B cell (primary cell): ENCODE measurements at regions not wholly inside any gene's neighbourhood (a gene's known extent, or its start where the extent isn't known, plus 50 kb on each side); places are given as distances from the start of the nearest gene placed in this dataset.

Source experiments
- ATAC-seq: fragments of 200-7000 bp; cut with Tn5 transposase; one replicate; pipeline ENCODE4 v1.10.0; 2021; ENCODE audit warnings: low read depth, mild to moderate bottlenecking, moderate number of reproducible peaks, moderate library complexity
- CTCF ChIA-PET: fragments of 350-600 bp; sonication (Branson Sonifier 250); formaldehyde crosslinking; loops from one replicate; lab custom pipeline; 2021; ENCODE audit warnings: antibody characterized with exemption, inconsistent platforms; lab: Charles Lee
- POLR2A ChIA-PET: fragments of 350-600 bp; sonication (Branson Sonifier 250); formaldehyde crosslinking; loops from one replicate; lab custom pipeline; 2021; ENCODE audit warnings: antibody characterized with exemption; lab: Charles Lee
- DNase-seq: peaks from one replicate; pipeline ENCODE4 v3.0.0; 2013
- H2AFZ ChIP-seq: 2 replicates; pipeline ENCODE4 v1.6.1; 2012; ENCODE audit warnings: mild to moderate bottlenecking, low read depth, low read length; ENCODE audit not compliant: insufficient read depth, poor library complexity, severe bottlenecking
- H3K27ac ChIP-seq, 2 donors: 1 replicate in 1 of 2; 2 replicates in 1 of 2; pipeline ENCODE4 v1.5.1; 2012 to 2013; ENCODE audit warnings: low read length in 2 of 2, mild to moderate bottlenecking in 2 of 2, moderate library complexity in 1 of 2
- H3K27me3 ChIP-seq, 4 experiments: fragments of 200-600 bp in 1 of 4; sonication (generic) in 1 of 4; replicated peaks in 1 of 4; 1 replicate in 2 of 4; 2 replicates in 2 of 4; pipeline versions ENCODE4 v1.6.1 to v1.7.0; 2013 to 2016; ENCODE audit warnings: low read length in 3 of 4, mild to moderate bottlenecking in 2 of 4, mixed read lengths in 1 of 4, moderate library complexity in 1 of 4; ENCODE audit not compliant: insufficient read depth in 4 of 4, control insufficient read depth in 3 of 4; ENCODE audit errors: control extremely low read depth in 1 of 4
- H3K36me3 ChIP-seq, 2 experiments: replicated peaks in 1 of 2; 1 replicate in 1 of 2; 2 replicates in 1 of 2; pipeline versions ENCODE4 v1.6.1 to v1.7.1; 2013; ENCODE audit warnings: low read length in 1 of 2; ENCODE audit not compliant: insufficient read depth in 2 of 2, control insufficient read depth in 1 of 2; ENCODE audit errors: control extremely low read depth in 1 of 2, extremely low read depth in 1 of 2
- H3K4me1 ChIP-seq, 2 donors: fragments of 200-600 bp in 1 of 2; sonication (generic) in 1 of 2; 1 replicate in 1 of 2; 2 replicates in 1 of 2; pipeline versions ENCODE4 v1.5.1 to v1.6.1; 2013 to 2017; ENCODE audit warnings: low read length in 2 of 2; ENCODE audit not compliant: control insufficient read depth in 2 of 2, insufficient read depth in 2 of 2
- H3K4me2 ChIP-seq: replicated peaks from 2 replicates; pipeline ENCODE3; 2012; ENCODE audit warnings: mild to moderate bottlenecking, low read depth, low read length; ENCODE audit not compliant: poor library complexity, severe bottlenecking
- H3K4me3 ChIP-seq, 5 experiments: fragments of 200-600 bp in 1 of 5; sonication (generic) in 1 of 5; 1 replicate in 3 of 5; 2 replicates in 2 of 5; pipeline versions ENCODE4 v1.5.1 to v1.7.0; 2011 to 2016; ENCODE audit warnings: low read length in 4 of 5, mild to moderate bottlenecking in 4 of 5, low read depth in 2 of 5, control low read depth in 1 of 5, moderate library complexity in 1 of 5; ENCODE audit not compliant: insufficient read depth in 1 of 5; ENCODE audit errors: control extremely low read depth in 1 of 5, extremely low read depth in 1 of 5
- H3K79me2 ChIP-seq: fragments of 200-600 bp; sonication (generic); one replicate; pipeline ENCODE4 v1.6.0; 2016; ENCODE audit warnings: low read length; ENCODE audit not compliant: control insufficient read depth, insufficient read depth
- H3K9ac ChIP-seq: fragments of 200-600 bp; sonication (generic); 2 replicates; pipeline ENCODE4 v1.6.1; 2017; ENCODE audit warnings: mild to moderate bottlenecking, low read length, moderate library complexity
- H3K9me3 ChIP-seq, 3 donors: one replicate each; pipeline versions ENCODE4 v1.6.1 to v1.7.1; 2013; ENCODE audit warnings: low read length in 2 of 3; ENCODE audit not compliant: control insufficient read depth in 2 of 3, insufficient read depth in 1 of 3; ENCODE audit errors: control extremely low read depth in 1 of 3
- H4K20me1 ChIP-seq: 2 replicates; pipeline ENCODE4 v1.6.0; 2012; ENCODE audit warnings: mild to moderate bottlenecking, low read length; ENCODE audit not compliant: insufficient read depth, control insufficient read depth, poor library complexity, severe bottlenecking
- H3K27ac Mint-ChIP-seq: one replicate; pipeline ENCODE4 v1.8.0; 2021; ENCODE audit warnings: mixed read lengths
- H3K27me3 Mint-ChIP-seq: one replicate; pipeline ENCODE4 v1.8.0; 2021; ENCODE audit warnings: mixed read lengths
- H3K4me1 Mint-ChIP-seq: one replicate; pipeline ENCODE4 v1.8.0; 2021; ENCODE audit warnings: mixed read lengths
- H3K4me3 Mint-ChIP-seq: one replicate; pipeline ENCODE4 v1.8.0; 2021; ENCODE audit warnings: mixed read lengths
- H3K9me3 Mint-ChIP-seq: one replicate; pipeline ENCODE4 v1.8.0; 2022; ENCODE audit warnings: mixed read lengths; ENCODE audit not compliant: insufficient read depth
- CTCF ChIP-seq: fragments of 200-600 bp; IDR thresholded peaks from one replicate; pipeline ENCODE4 v1.8.0; 2022; ENCODE audit warnings: antibody characterized with exemption, mild to moderate bottlenecking
- EZH2 ChIP-seq: IDR thresholded peaks from 2 replicates; pipeline ENCODE4 v1.6.1; 2012; ENCODE audit warnings: borderline replicate concordance, low read depth, mild to moderate bottlenecking, moderate library complexity, low read length; ENCODE audit not compliant: insufficient read depth, poor library complexity, severe bottlenecking
- WGBS: methylation state at CpG from one replicate; pipeline ENCODE4 v1.1.5; 2013; ENCODE audit warnings: missing lambda C conversion rate; ENCODE audit not compliant: insufficient coverage; 5-methylcytosine and 5-hydroxymethylcytosine counted together
- intact Hi-C: fragments of 100-400 bp; cut with micrococcal nuclease; formaldehyde crosslinking; loops from one replicate; pipeline ENCODE4 v1.10.0; 2022

GRCh38 chr15:91692596-91692995 lies 160.9 kb upstream of the SLCO3A1 start:
- CTCF ChIA-PET: no interaction called here
- H3K9me3 Mint-ChIP-seq: peaks cover 2% of the 10 kb centered on the region
- TF ChIP-seq EZH2: no peak
- TF ChIP-seq CTCF: no peak
- DNase-seq (no peak), ATAC-seq (no peak)
- H3K27me3 Mint-ChIP-seq: no peaks in the 10 kb centered on the region
- Histone ChIP-seq H3K4me3 (no peak overlapping the region), H3K79me2 (no peaks in the 10 kb centered on the region), H3K27me3 (no peaks in the 10 kb centered on the region), H3K4me1 (no peaks in the 10 kb centered on the region), H3K36me3 (no peaks in the 10 kb centered on the region), H3K27ac (no peak overlapping the region), H4K20me1 (no peaks in the 10 kb centered on the region), H2AFZ (no peak overlapping the region), H3K9me3 (no peaks in the 10 kb centered on the region), H3K4me2 (no peak overlapping the region), H3K9ac (no peak overlapping the region)
- H3K4me1 Mint-ChIP-seq: no peaks in the 10 kb centered on the region
- intact Hi-C loops: no loop called here
- H3K27ac Mint-ChIP-seq: no peak overlapping the region
- H3K4me3 Mint-ChIP-seq: no peak overlapping the region
- WGBS: no CpG with 5 or more reads among the region's 5 CpGs
- POLR2A ChIA-PET: no interaction called here

- POLR2A ChIA-PET: no interaction called here
- no peaks in the 10 kb centered on the region for H3K36me3 ChIP-seq
- TF ChIP-seq CTCF: no peak
- TF ChIP-seq EZH2: no peak
- no peaks in the 10 kb centered on the region for H3K27me3 Mint-ChIP-seq
- H3K4me2 ChIP-seq: no peak overlapping the region
- H3K9me3 Mint-ChIP-seq: no peaks in the 10 kb centered on the region
- no peak overlapping the region for H3K4me3 Mint-ChIP-seq
- H3K27me3 ChIP-seq: no peaks in the 10 kb centered on the region
- no peaks in the 10 kb centered on the region for H3K9me3 ChIP-seq
- intact Hi-C loops: no loop called here
- no peak for DNase-seq
- WGBS: 93% methylated on average over 6 of the region's 11 CpGs
- no peaks in the 10 kb centered on the region for H4K20me1 ChIP-seq
- no peaks in the 10 kb centered on the region for H3K4me1 Mint-ChIP-seq
- H3K4me1 ChIP-seq: no peaks in the 10 kb centered on the region
- CTCF ChIA-PET: no interaction called here
- no peak overlapping the region for H3K27ac Mint-ChIP-seq
- H2AFZ ChIP-seq: no peak overlapping the region
- H3K27ac ChIP-seq: no peak overlapping the region
- no peaks in the 10 kb centered on the region for H3K79me2 ChIP-seq
- no peak for ATAC-seq
- no peak overlapping the region for H3K9ac ChIP-seq
- H3K4me3 ChIP-seq: no peak overlapping the region
These were observed 159.2 kb upstream of the SLCO3A1 start for GRCh38 chr15:91694131-91694830.
